GM12891 (cell line): ENCODE measurements at regions not wholly inside any gene's neighbourhood (a gene's known extent, or its start where the extent isn't known, plus 50 kb on each side); places are given as distances from the start of the nearest gene placed in this dataset.
A peak's percentile ranks its signal among the peaks of the same experiment; 100 is the strongest.

ENCODE experiments used
- DNase-seq: peaks from one replicate; pipeline ENCODE4 v3.0.0; 2011; ENCODE audit warnings: low spot score; ENCODE audit not compliant: insufficient read length
- FAIRE-seq: peaks from 2 replicates; lab custom pipeline; 2011; peaks lifted over from hg19 to GRCh38; lab: Jason Lieb, UNC
- PAX5 ChIP-seq: IDR thresholded peaks from 2 replicates; pipeline ENCODE4 v1.6.1; 2011; ENCODE audit warnings: low read length, moderate library complexity, mild to moderate bottlenecking; ENCODE audit not compliant: insufficient read depth, severe bottlenecking
- POLR2A ChIP-seq: IDR thresholded peaks from 2 replicates; pipeline ENCODE4 v1.6.1; 2011; ENCODE audit warnings: low read depth, low read length, control low read depth
- POLR2AphosphoS5 ChIP-seq: IDR thresholded peaks from 2 replicates; pipeline ENCODE4 v1.6.1; 2011; ENCODE audit warnings: low read depth, low read length, control low read depth
- POU2F2 ChIP-seq: IDR thresholded peaks from 2 replicates; pipeline ENCODE4 v1.6.1; 2011; ENCODE audit warnings: low read depth, mild to moderate bottlenecking, control low read depth, low read length, moderate library complexity
- SPI1 ChIP-seq: IDR thresholded peaks from 2 replicates; pipeline ENCODE4 v1.6.1; 2011; ENCODE audit warnings: low read depth, low read length, control low read depth
- TAF1 ChIP-seq: IDR thresholded peaks from 2 replicates; pipeline ENCODE4 v1.6.1; 2011; ENCODE audit warnings: low read depth, low read length, control low read depth

GRCh38 chr21:35222021-35222420, 172.9 kb upstream of the RUNX1 start:
- TF ChIP-seq POLR2AphosphoS5 (no peak), SPI1 (no peak), POLR2A (no peak), TAF1 (no peak), POU2F2 (no peak), PAX5 (no peak)
- DNase-seq (no peak), FAIRE-seq (peak; percentile 9)

- DNase-seq = no peak
- no peak for FAIRE-seq
- TF ChIP-seq SPI1 = no peak
Observed at GRCh38 chr21:35220301-35220700, 171.2 kb upstream of the RUNX1 start.

GRCh38 chr21:35219719-35220118, 170.6 kb upstream of the RUNX1 start:
- no peak for TF ChIP-seq POLR2A
- no peak for TF ChIP-seq SPI1
- TF ChIP-seq TAF1 = no peak
- no peak for TF ChIP-seq POLR2AphosphoS5
- TF ChIP-seq POU2F2 = no peak
- TF ChIP-seq PAX5 = no peak
- FAIRE-seq (no peak), DNase-seq (no peak)

- FAIRE-seq = no peak
- no peak for DNase-seq
- TF ChIP-seq POLR2A = no peak
- TF ChIP-seq POU2F2 = no peak
- no peak for TF ChIP-seq POLR2AphosphoS5
- no peak for TF ChIP-seq TAF1
- no peak for TF ChIP-seq PAX5
- no peak for TF ChIP-seq SPI1
Observed at GRCh38 chr21:35219291-35219690, 170.2 kb upstream of the RUNX1 start.

- no peak for TF ChIP-seq POU2F2
- no peak for DNase-seq
- FAIRE-seq = no peak
Observed at GRCh38 chr21:35217504-35218060, 168.5 kb upstream of the RUNX1 start.

- FAIRE-seq (no peak), DNase-seq (no peak)
- TF ChIP-seq POLR2A (no peak), POU2F2 (no peak), SPI1 (no peak), TAF1 (no peak), PAX5 (no peak), POLR2AphosphoS5 (no peak)
Observed at GRCh38 chr21:35216996-35217395, 167.9 kb upstream of the RUNX1 start.

GRCh38 chr21:35215870-35216269, 166.8 kb upstream of the RUNX1 start:
- DNase-seq (no peak), FAIRE-seq (no peak)
- TF ChIP-seq POU2F2 (no peak), PAX5 (no peak), TAF1 (no peak), SPI1 (no peak), POLR2A (no peak), POLR2AphosphoS5 (no peak)

GRCh38 chr21:35212393-35213127, 163.5 kb upstream of the RUNX1 start:
- TF ChIP-seq SPI1 (no peak), POLR2AphosphoS5 (no peak), PAX5 (no peak), POLR2A (no peak), TAF1 (no peak), POU2F2 (no peak)
- DNase-seq (no peak), FAIRE-seq (peak; percentile 45)

- no peak for DNase-seq
- no peak for TF ChIP-seq TAF1
- TF ChIP-seq POU2F2 = no peak
- TF ChIP-seq PAX5 = no peak
- TF ChIP-seq POLR2A = no peak
- no peak for TF ChIP-seq POLR2AphosphoS5
- TF ChIP-seq SPI1 = no peak
- no peak for FAIRE-seq
Observed at GRCh38 chr21:35211782-35212181, 162.7 kb upstream of the RUNX1 start.

GRCh38 chr21:35210093-35210492, 161.0 kb upstream of the RUNX1 start:
- no peak for TF ChIP-seq SPI1
- no peak for TF ChIP-seq POLR2AphosphoS5
- no peak for TF ChIP-seq PAX5
- TF ChIP-seq TAF1 = no peak
- no peak for TF ChIP-seq POU2F2
- TF ChIP-seq POLR2A = no peak
- DNase-seq (no peak), FAIRE-seq (no peak)
